Panc1 (cell line): ENCODE measurements at regions not wholly inside any gene's neighbourhood (a gene's known extent, or its start where the extent isn't known, plus 50 kb on each side); places are given as distances from the start of the nearest gene placed in this dataset.

Source experiments
- ATAC-seq: fragments of 200-7000 bp; cut with Tn5 transposase; 2 replicates; pipeline ENCODE4 v1.9.1; 2020; ENCODE audit warnings: mild to moderate bottlenecking, moderate library complexity
- BruUV-seq: library from RNA; stranded (reverse); fragments of 400-500 nt; replicated peaks from 2 replicates; lab custom pipeline; 2021; lab: Mats Ljungman, UMichigan
- CTCF ChIA-PET: fragments of 300-600 bp; sonication (Branson Sonifier 250); formaldehyde crosslinking; loops from one replicate; lab custom pipeline; 2022; ENCODE audit warnings: antibody characterized with exemption; lab: Charles Lee
- POLR2A ChIA-PET: fragments of 300-600 bp; sonication (Branson Sonifier 250); formaldehyde crosslinking; loops from one replicate; lab custom pipeline; 2022; ENCODE audit warnings: antibody characterized with exemption; lab: Charles Lee
- DNase-seq: peaks from one replicate; pipeline ENCODE4 v3.0.0-alpha.2; 2010; ENCODE audit warnings: low read depth, low spot score
- H3K27ac ChIP-seq: 2 replicates; pipeline ENCODE4 v1.5.1; 2011; ENCODE audit warnings: mild to moderate bottlenecking, low read length, inconsistent platforms
- H3K27me3 ChIP-seq: fragments of 200-500 bp; sonication (Bioruptor generic); 2 replicates; pipeline ENCODE4 v1.6.0; 2014; ENCODE audit warnings: low read length, inconsistent platforms; ENCODE audit not compliant: control insufficient read depth, insufficient read depth
- H3K36me3 ChIP-seq: fragments of 200-500 bp; sonication (Bioruptor generic); 2 replicates; pipeline ENCODE4 v1.5.1; 2014; ENCODE audit warnings: inconsistent platforms, mild to moderate bottlenecking, low read length, moderate library complexity; ENCODE audit not compliant: control insufficient read depth, insufficient read depth
- H3K4me1 ChIP-seq: 2 replicates; pipeline ENCODE4 v1.5.1; 2011; ENCODE audit warnings: inconsistent platforms, mild to moderate bottlenecking, low read length, moderate library complexity; ENCODE audit not compliant: control insufficient read depth, insufficient read depth
- H3K4me3 ChIP-seq, 2 experiments: 2 replicates each; pipeline ENCODE4 v1.5.1; 2011 to 2012; ENCODE audit warnings: low read depth in 2 of 2, low read length in 2 of 2, mild to moderate bottlenecking in 2 of 2, inconsistent platforms in 1 of 2, moderate library complexity in 1 of 2
- H3K9me3 ChIP-seq: fragments of 200-500 bp; sonication (Bioruptor generic); 2 replicates; pipeline ENCODE4 v1.5.1; 2014; ENCODE audit warnings: low read depth, mild to moderate bottlenecking, inconsistent platforms, low read length, moderate library complexity; ENCODE audit not compliant: control insufficient read depth, insufficient read depth
- CTCF ChIP-seq: fragments of 450-650 bp; IDR thresholded peaks from 2 replicates; pipeline ENCODE4 v1.5.1; 2017; ENCODE audit warnings: mild to moderate bottlenecking
- POLR2AphosphoS5 ChIP-seq: IDR thresholded peaks from 2 replicates; pipeline ENCODE4 v1.6.1; 2012; ENCODE audit warnings: mild to moderate bottlenecking, low read depth, low read length, moderate library complexity
- REST ChIP-seq, 2 experiments: IDR thresholded peaks; 2 replicates each; pipeline ENCODE4 v1.6.1; 2011 to 2012; ENCODE audit warnings: low read depth in 2 of 2, control low read depth in 1 of 2, low read length in 1 of 2, mild to moderate bottlenecking in 1 of 2, moderate library complexity in 1 of 2; ENCODE audit not compliant: insufficient read depth in 1 of 2
- SIN3A ChIP-seq: IDR thresholded peaks from 2 replicates; pipeline ENCODE4 v1.6.1; 2012; ENCODE audit warnings: low read depth, mild to moderate bottlenecking, low read length, moderate library complexity, borderline replicate concordance; ENCODE audit not compliant: insufficient read depth
- TCF7L2 ChIP-seq: IDR thresholded peaks from 2 replicates; pipeline ENCODE4 v1.6.1; 2011; ENCODE audit warnings: mild to moderate bottlenecking, low read depth, low read length, inconsistent platforms
- in situ Hi-C: cut with HindIII; loops from 2 replicates; pipeline ENCODE4 v1.10.0; 2016; ENCODE audit warnings: low sequenced_read_pairs, low pct_unique_long_range_greater_than_20kb
- intact Hi-C: fragments of 100-400 bp; cut with micrococcal nuclease; formaldehyde crosslinking; loops from one replicate; pipeline ENCODE4 v1.10.0; 2022; ENCODE audit not compliant: unreplicated experiment

DNA sequence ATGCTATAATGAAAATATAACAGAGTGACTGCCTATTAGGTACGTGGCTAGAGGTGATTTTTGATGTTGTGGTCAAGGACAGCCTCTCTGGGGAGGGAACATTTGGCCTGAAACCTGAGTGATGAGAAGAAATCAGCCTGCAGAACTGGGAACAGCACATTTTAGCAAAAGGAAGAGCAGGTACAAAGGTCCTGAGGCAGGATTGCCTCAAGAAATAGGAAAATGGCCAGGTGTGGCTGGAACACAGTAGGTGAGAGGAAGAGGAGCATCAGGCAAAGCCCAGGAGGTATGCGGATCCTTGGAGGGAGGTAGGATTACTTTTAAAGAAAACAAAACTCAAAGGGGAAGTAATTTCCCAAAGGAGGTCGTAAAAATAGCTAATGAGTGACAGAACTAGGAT is 582.9 kb downstream of the MED13L start:
- Histone ChIP-seq H3K4me1 (no peaks in the 10 kb centered on the region), H3K27me3 (no peaks in the 10 kb centered on the region; the same call in 1 of the 2 replicates), H3K36me3 (no peaks in the 10 kb centered on the region), H3K9me3 (no peaks in the 10 kb centered on the region), H3K27ac (no peak overlapping the region), H3K4me3 (no peak overlapping the region)
- CTCF ChIA-PET = no interaction called here
- TF ChIP-seq POLR2AphosphoS5 (no peak), TCF7L2 (no peak), SIN3A (no peak), REST (IDR thresholded peaks at IDR 0.05; ENCODE audit: insufficient read depth in 1 of 2, low read depth in 2 of 2, low read length in 1 of 2) (no peak), CTCF (no peak)
- no peak for DNase-seq
- intact Hi-C loops = no loop called here
- POLR2A ChIA-PET = no interaction called here
- no TSS peak for BruUV-seq
- in situ Hi-C loops = no loop called here
- no peak for ATAC-seq

GRCh38 chr12:115693970-115694369 is 583.5 kb downstream of the MED13L start:
- ATAC-seq = no peak
- Histone ChIP-seq H3K9me3 (no peaks in the 10 kb centered on the region), H3K36me3 (no peaks in the 10 kb centered on the region), H3K4me1 (no peaks in the 10 kb centered on the region), H3K27me3 (no peaks in the 10 kb centered on the region; the same call in 1 of the 2 replicates), H3K27ac (no peak overlapping the region), H3K4me3 (no peak overlapping the region)
- in situ Hi-C loops (no loop called here), intact Hi-C loops (no loop called here)
- POLR2A ChIA-PET = interaction anchor here (0.6 kb wide), 1 partner anchor 19 kb away, joined by 3 read pairs; no protein-coding TSS in a partner anchor
- BruUV-seq = no TSS peak
- CTCF ChIA-PET = no interaction called here
- DNase-seq = no peak
- TF ChIP-seq POLR2AphosphoS5 (no peak), SIN3A (no peak), TCF7L2 (no peak), CTCF (no peak), REST (IDR thresholded peaks at IDR 0.05; ENCODE audit: insufficient read depth in 1 of 2, low read depth in 2 of 2, low read length in 1 of 2) (no peak)
